HG03108 (cell line): ENCODE measurements at regions not wholly inside any gene's neighbourhood (a gene's known extent, or its start where the extent isn't known, plus 50 kb on each side); places are given as distances from the start of the nearest gene placed in this dataset.
"Not testable (repeated sequence)": the region's sequence is repeated elsewhere in the genome, so short reads cannot be mapped to it uniquely, and the experiment has no call there.

Experiments used
- ATAC-seq: cut with Tn5 transposase; IDR thresholded peaks from one replicate; pipeline ENCODE4 v1.9.1; 2021; ENCODE audit warnings: moderate library complexity; ENCODE audit not compliant: unreplicated experiment

DNA sequence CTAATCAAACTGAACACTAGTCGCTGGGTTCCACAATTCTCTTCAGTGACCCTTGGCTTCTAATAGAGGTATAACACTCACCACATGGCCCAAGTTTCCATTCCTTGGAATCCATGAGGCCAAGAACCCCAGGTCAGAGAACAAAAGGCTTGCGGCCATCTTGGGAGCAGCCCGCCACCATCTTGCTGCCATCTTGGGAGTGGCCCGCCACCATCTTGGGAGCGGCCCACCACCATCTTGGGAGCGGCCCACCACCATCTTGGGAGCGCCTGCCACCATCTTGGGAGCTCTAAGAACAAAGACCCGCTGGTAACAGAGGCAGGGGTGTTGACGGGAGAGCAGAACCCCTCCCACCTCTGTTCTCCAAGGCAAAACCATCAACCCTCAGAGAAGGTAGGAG, 493.4 kb downstream of the MATN1 start:
- no peak for ATAC-seq

DNA sequence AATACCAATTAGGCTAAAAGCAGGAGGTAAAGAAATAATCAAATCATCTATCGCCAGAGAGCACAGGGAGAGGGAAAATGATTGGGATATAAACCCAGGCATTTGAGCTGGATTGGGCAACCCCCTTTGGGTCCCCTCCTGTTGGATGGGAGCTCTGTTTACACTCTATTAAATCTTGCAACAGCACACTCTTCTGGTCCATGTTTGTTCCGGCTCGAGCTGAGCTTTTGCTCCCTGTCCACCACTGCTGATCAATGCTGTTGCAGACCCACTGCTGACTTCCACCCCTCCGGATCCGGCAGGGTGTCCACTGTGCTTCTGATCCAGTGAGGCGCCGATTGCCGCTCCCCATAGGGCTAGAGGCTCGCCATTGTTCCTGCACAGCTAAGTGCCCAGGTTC, 493.8 kb downstream of the MATN1 start:
- no peak for ATAC-seq

DNA sequence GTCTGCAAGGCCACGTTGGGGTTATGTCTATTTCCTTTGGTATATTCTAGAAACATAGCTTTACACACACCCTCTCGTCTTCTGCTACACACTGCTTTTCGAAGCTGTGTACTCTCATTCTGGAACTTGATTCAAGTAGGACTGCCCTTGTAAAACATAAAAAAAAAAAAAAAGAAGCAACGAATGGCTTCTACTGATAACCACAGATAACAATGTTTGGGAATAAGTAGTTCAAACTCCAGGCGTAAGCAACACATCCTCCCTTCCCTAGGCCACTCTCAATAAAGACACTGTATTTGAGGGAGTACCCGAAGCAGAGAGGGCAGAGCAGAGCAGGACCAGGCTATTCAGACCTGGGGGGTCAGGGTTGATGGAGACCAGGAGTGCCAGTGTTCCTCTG, 496.7 kb downstream of the MATN1 start:
- ATAC-seq: no peak

DNA sequence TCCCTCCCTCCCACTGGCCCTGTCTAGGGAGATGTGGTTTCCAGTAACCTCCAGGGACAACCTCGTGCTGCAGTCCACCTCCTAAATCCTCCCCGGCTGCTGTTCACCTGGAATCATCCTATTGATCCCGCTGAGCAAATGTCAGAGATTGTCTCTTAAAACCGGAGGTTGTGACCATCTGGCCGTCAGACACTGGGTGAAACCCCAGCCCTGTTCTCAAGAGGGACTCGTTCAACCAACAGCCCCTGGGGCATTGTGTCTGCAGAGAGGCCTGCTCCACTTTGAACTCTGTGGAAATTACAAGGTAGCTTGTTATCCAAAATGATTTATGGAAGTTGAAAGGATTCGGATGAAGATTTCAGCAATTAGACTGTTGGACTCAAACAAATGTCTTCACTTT, 498.0 kb downstream of the MATN1 start:
- no peak for ATAC-seq

DNA sequence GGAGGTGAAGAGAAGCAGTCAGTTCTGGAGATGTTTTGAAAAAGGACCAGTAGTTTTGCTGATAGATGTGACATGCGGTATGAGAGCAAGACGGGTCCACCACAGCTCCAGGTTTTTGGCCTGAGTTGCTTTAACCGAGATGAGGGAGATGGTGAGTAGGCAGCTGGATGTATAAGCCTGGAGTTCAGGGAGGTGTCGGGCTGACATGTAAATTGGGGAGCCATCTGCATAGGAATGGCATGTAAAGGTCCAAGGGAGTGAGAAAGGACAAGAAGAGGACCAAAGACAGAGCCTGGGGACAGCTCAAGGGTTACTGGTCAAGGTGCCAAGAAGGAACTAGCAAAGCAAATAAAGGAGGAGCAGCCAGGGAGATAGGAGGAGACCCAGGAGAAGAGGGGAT, 503.7 kb downstream of the MATN1 start:
- ATAC-seq: no peak

DNA sequence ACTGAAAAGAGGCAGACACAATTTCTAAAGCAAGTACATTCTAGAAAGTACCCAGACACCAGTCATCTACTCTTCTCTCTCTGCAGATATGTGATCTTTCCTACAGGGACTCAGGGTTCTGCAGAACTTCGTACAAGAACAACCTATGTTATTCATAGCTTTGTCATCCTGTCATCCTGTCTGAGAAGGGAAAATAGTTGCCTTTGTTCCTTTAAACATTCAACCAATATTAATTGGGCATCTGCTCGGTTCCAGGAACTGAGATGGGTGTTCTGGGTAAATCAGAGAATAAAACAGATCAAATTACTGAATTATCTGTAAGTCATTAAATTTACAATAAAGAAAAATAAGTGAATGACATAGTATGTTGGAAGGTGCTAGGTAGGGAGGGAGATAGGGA, 504.9 kb downstream of the MATN1 start:
- ATAC-seq: no peak

DNA sequence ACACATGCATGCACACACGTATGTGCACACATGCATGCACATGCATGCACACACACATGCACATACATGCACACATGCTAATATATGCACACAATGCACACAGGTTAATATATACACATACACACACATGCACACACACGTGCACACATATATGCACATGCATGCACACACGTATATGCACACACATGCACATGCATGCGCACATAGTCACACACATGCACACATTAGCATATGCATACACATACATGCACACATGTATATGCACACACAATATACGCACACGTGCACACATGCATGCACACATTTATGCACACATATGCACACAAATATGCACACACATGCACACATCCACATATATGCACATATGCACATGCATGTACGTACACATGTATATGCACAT, 506.8 kb downstream of the MATN1 start:
- ATAC-seq: no peak

DNA sequence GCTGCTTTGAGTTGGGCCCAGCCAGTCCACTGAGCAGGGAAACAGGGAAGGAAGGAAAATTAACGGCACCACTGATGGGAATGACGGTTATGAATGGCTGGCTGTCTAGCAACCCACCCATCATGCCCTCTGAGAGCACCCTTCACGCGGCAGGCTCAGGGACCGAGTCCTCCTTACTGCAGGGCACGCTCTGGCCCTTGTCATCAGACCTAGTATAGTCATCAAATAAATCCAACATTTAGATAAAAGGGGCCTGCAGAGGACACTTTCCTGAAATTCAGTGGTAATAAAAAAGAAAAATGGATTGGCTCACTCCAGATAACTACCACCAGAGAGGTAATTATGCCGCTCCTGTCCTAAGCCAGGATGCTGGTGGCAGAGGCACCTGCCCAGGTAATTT, 509.4 kb downstream of the MATN1 start:
- ATAC-seq: no peak

DNA sequence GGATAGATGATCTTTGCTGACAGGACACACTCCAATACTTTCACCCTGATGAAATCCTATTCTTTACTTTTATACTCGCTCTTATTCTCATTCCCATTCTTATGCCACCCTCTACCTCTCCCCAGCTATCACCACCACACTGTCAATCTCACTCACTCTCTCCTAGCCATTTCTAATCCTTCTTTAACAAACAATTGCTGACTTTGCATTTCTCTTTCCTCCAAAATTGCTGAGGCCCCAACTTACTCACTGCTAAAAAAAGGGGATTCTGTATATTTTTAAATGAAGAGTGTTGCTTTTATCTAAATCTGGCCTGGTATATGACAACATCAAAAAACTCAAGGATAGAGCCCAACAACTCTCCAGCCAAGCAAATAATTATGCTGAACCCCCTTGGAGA, 515.4 kb downstream of the MATN1 start:
- ATAC-seq: not testable (repeated sequence)

DNA sequence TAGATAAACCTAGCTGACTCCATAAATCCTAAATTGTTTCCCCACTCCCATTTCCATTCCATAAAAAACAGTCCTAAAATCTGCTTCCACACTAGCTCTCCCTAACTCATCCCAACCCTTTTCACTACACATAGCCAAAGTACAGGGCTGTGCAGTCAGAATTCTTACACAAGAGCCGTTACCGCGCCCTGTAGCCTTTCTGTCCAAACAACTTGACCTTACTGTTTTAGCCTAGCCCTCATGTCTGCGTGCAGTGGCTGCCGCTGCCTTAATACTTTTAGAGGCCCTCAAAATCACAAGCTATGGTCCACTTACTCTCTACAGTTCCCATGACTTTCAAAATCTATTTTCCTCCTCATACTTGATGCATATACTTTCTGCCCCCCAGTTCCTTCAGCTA, 516.8 kb downstream of the MATN1 start:
- ATAC-seq: not testable (repeated sequence)

DNA sequence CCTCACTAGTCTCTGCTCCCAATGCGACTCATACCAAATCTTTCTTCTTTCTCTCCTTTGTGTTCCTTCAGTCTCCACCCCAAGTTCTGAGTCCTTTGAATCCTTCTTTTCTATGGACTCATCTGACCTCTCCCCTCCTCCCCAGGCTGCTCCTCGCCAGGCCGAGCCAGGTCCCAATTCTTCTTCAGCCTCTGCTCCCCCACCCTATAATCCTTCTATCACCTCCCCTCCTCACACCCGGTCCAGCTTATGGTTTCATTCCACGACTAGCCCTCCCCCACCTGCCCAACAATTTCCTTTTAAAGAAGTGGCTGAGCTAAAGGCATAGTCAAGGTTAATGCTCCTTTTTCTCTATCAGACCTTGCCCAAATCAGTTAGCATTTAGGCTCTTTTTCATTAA, 518.5 kb downstream of the MATN1 start:
- not testable (repeated sequence) for ATAC-seq

DNA sequence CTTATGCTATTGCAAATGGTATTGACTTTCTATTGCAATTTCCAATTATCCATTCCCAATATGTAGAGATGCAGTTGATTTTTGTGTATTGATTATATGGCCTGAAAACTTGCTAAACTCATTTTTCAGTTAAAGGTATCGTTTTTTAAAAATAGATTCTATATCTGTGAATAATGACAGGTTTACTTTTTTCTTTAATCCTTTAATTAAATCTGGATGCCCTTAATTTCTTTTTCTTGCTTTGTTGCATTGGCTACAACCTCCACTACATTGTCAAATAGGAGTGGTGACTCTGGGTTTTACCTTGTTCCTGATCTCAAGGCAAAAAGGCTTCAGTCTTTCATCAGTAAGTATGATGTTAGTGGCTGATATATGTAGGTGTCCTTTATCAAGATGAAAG, 522.4 kb downstream of the MATN1 start:
- ATAC-seq: no peak

DNA sequence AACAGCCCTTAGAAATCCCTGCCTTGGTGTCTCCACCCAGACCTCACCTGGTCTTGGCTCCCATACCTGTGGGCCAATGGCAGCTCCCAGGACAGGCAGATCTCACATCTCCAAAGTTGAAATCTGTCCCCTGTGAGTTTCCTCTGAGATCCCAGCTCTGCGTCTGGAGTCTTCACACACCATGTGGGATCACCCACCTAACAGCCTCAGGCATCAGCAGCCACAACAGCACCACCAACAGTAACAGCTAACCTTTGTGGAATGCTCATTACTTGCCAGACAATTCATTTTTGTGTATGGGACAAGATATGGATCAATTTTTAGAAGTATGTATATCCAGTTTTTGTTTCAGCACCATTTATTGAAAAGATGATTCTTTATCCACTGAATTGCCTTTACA, 523.2 kb downstream of the MATN1 start:
- no peak for ATAC-seq

DNA sequence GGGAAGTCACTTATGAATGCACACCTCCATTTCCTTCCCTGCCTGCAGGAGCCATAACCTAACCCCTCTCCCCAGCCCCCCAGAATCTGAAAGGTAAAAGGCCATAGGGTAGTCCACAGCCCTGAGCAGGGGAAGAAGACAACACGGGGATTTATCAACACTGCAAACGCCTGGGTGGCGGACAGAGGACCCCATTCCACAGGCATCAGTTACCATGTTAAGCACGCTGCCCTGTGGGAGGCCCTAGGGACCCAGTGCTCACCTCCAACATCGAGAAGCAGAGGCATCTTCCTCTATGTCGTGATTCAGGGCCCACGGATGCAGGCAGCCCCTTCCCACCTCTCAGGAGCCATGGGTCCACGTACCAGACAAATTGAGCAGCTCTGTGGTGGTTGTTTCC, 523.8 kb downstream of the MATN1 start:
- ATAC-seq: no peak

DNA sequence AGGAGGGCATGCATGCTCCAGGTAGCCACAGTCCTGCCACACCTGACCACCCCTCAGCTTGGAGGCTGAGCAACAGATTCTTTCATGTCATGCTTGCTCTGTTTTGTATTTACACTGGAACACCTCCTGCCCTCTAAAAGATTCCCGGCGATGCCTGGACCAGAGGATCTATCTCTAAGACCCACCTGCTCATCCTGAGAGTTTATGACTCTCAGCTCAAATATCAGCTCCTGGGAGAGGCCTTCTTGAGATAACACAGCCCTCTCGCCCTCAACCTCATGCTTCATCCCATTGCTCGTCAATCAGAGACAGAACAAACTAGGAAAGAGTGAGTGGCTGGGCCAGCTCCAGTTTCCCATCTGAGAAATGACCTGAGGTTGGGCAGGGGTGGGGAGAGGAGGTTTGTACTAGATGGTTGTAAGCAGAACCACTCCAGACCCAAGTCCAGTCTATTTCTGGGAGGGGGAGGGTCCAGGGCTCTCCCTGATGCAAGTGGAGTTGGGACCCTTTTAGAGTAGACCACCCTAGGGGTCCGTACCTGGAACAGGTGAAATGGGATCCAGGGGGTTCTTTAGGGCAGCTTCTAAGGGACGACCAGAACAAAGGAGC, 524.5 kb downstream of the MATN1 start:
- ATAC-seq: no peak

DNA sequence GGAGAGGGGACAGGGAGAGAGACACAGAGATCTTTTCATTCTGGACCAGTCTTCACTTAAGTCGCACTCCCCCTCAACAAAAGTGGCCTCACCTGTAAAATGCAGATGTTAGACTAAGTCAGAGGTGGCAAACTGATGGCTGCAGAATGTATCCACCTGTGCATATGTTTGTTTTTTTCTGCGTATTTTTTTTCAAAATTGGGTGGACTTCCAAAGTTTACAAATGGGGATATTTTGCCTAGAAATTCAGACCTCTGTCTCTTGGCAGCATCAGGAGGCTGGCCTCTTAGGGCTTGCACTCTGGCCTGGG, 525.0 kb downstream of the MATN1 start:
- ATAC-seq: no peak

DNA sequence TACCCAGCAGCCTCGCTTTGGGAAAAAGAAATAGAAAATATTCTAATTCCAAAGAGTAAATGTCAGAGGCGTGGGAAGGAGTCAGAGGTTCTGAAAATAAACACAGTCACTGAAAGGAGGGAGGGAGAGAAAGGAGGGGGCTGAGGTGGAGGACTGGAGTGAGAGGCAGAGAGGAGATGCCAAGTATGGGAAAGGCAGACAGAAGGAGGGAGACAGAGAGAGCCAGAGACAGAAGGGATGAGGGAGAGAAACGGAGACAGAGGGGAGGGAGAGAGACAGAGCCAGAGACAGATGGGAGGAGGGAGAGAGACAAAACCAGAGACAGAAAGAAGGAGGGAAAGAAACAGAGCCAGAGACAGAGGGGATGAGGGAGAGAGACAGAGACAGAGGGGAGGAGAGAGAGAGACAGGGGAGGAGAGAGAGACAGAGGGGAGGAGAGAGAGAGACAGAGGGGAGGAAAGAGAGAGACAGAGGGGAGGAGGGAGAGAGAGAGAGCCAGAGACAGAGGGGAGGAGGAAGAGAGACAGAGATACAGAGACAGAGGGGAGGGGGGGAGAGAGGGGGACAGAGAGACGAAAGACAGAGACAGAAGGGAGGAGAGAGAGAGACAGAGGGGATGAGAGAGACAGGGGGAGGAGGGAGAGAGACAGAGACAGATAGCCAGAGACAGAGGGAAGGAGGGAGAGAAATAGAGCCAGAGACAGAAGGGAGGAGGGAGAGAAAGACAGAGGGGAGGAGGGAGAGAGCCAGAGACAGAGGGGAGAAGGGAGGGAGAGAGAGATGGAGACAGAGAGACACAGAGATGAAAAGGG, 525.5 kb downstream of the MATN1 start:
- no peak for ATAC-seq

DNA sequence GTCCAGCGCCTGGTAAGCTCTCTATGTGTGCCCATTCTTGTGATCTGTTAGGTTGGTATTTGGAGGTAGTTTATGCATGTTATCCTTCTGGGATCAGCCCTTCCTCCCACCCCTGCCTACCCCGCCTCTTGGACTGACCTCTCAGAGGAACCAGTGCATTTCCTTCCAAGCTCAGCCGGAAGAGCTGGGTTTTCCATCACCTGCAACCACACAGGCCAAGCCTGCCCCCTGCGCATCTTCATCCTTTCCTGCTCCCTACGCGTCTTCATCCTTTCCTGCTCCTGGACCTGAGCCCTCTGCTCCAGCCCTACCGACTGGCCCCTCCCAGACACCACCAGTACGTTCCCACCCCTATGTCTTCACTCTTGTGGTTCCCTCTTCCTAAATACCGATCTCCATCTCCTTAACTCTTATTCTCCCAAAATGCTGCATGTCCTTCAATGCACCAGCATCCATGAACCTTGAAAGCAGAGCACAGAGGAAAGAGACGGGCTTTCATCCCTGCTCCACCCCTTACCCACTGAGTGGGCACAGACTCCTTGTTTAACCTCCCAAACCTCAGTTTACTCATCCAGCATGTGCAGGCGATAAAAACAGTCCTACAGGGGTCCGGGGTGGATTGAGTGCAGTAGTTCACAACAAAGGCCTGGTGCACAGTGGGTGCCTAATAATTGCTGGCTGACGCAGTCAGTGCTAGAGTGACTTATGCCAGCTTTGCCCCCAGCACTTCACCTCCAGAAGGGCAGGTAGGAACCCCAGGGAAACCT, 526.3 kb downstream of the MATN1 start:
- no peak for ATAC-seq

DNA sequence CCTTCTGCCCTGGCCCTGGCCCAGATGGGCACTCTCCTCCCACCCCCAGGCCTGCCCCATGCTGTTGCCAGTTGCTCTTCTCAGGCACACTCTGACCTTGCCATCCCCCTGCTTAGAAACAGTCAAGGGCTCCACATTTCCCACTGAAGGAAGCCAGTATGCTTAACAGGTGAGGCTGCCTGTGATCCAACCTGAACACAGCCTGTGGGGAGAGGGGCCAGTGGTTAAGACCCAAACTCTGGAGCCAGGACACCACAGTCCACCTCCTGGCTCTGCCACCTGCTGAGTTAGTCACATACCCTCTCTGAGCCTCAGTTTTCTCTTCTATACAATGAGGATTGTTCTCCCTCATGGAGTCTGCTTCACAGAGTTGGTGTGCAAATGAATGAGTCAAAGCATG, 526.9 kb downstream of the MATN1 start:
- no peak for ATAC-seq

DNA sequence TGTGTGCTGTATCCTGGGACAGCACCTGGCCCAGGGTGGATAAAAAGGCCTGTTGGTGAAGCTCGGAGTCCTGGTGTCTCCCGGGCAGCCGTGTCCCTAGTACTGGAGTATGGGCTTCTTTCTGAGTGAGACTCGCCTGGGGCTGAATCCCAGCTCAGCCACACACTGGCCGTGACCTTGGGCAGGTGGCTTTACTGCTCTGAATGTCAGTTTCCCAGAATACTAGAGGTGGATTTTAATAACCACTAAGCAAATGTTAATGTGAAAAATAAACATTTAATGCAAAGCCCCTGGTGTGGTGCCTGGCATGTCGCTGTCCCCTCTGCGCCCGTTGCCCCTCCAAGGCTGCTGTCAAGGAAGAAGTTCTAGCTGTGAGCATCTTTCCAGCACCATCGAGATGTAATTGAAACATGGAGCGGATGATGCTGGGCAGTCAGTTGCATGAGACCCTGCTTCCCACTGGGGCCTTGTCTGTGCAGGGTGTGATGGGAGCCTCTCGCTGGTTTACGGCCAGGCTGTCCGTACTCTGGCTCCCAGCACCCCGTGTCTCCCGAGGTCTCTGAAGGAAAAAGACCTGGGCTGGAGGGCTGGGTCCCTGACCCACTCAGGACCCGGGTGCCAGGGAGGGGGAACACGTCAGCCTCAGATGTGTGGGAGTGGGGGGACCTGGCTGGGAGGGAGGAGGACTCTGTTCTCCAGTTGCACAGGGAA, 527.8 kb downstream of the MATN1 start:
- ATAC-seq: no peak

DNA sequence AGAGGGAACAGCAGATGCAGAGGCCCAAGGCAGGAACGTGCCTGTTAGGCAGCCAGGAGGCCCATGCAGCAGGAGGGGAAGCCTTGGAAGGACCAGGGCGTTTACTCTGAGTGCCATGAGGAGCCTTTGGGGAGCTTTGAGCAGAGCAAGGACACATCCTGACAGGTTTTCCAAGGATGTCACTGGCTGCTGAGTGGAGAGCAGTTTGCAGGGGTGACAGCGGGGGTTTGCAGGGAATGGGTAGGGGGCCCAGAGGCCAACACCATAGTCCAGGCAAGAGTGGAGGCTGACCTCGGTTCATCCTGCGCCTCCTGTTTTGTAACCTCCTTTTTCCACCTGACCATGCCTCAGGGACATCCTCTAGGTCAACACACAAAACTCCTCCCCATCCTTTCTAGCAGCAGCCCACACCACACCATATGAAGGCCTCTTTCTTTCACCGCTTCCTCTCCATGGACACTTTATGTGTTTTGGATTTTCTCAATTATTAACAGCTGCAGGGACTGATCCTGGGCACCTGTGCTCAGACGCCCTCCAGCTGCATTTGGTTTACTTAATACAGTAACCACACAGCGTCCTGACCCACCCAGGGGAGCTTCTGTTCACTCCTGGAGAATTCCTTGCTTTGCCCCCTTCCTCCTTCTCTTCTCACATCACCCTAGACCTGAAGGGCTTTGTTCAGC, 528.5 kb downstream of the MATN1 start:
- ATAC-seq: no peak
